Keratinocyte (primary cell): ENCODE measurements at regions not wholly inside any gene's neighbourhood (a gene's known extent, or its start where the extent isn't known, plus 50 kb on each side); places are given as distances from the start of the nearest gene placed in this dataset.

Source experiments
- DNase-seq: peaks from one replicate; pipeline ENCODE4 v3.0.0-alpha.2; 2011; ENCODE audit warnings: low read depth, missing footprints, low spot score
- FAIRE-seq: peaks from 2 replicates; lab custom pipeline; 2011; peaks lifted over from hg19 to GRCh38; lab: Jason Lieb, UNC
- H2AFZ ChIP-seq: 2 replicates; pipeline ENCODE4 v1.6.0; 2012; ENCODE audit warnings: low read length, control low read depth, inconsistent platforms; ENCODE audit not compliant: control insufficient read depth
- H3K27ac ChIP-seq: 2 replicates; pipeline ENCODE4 v1.5.1; 2011; ENCODE audit warnings: low read length; ENCODE audit not compliant: control insufficient read depth, insufficient read depth
- H3K27me3 ChIP-seq: 3 replicates; pipeline ENCODE4 v1.6.0; 2011; ENCODE audit warnings: low read length; ENCODE audit not compliant: control insufficient read depth, insufficient read depth; ENCODE audit errors: extremely low read depth
- H3K36me3 ChIP-seq, 2 experiments: 2 replicates in 1 of 2; 3 replicates in 1 of 2; pipeline ENCODE4 v1.5.1; 2011; ENCODE audit warnings: low read length in 2 of 2, mild to moderate bottlenecking in 1 of 2; ENCODE audit not compliant: control insufficient read depth in 2 of 2, insufficient read depth in 2 of 2; ENCODE audit errors: extremely low read depth in 1 of 2
- H3K4me1 ChIP-seq: 3 replicates; pipeline ENCODE4 v1.5.1; 2011; ENCODE audit warnings: low read length; ENCODE audit not compliant: control insufficient read depth, insufficient read depth; ENCODE audit errors: extremely low read depth
- H3K4me2 ChIP-seq: 3 replicates; pipeline ENCODE4 v1.6.0; 2011; ENCODE audit warnings: low read depth, low read length; ENCODE audit not compliant: control insufficient read depth, insufficient read depth; ENCODE audit errors: extremely low read depth
- H3K4me3 ChIP-seq, 3 experiments: fragments of 200-600 bp in 1 of 3; sonication (generic) in 1 of 3; 2 replicates in 2 of 3; 3 replicates in 1 of 3; pipeline ENCODE4 v1.5.1; 2011 to 2016; ENCODE audit warnings: low read length in 3 of 3, mild to moderate bottlenecking in 3 of 3, control low read depth in 2 of 3, inconsistent platforms in 1 of 3, low read depth in 1 of 3, mixed read lengths in 1 of 3, mixed run types in 1 of 3, moderate library complexity in 1 of 3; ENCODE audit not compliant: control insufficient read depth in 2 of 3, insufficient read depth in 2 of 3; ENCODE audit errors: extremely low read depth in 1 of 3
- H3K79me2 ChIP-seq: 2 replicates; pipeline ENCODE4 v1.6.0; 2012; ENCODE audit warnings: low read length; ENCODE audit not compliant: control insufficient read depth, insufficient read depth
- H3K9ac ChIP-seq: 3 replicates; pipeline ENCODE4 v1.6.0; 2011; ENCODE audit warnings: low read length; ENCODE audit not compliant: control insufficient read depth, insufficient read depth; ENCODE audit errors: extremely low read depth
- H3K9me1 ChIP-seq: 3 replicates; pipeline ENCODE4 v1.6.0; 2011; ENCODE audit warnings: low read length; ENCODE audit not compliant: control insufficient read depth, insufficient read depth; ENCODE audit errors: extremely low read depth
- H3K9me3 ChIP-seq: 2 replicates; pipeline ENCODE4 v1.5.1; 2012; ENCODE audit warnings: low read depth, low read length; ENCODE audit not compliant: control insufficient read depth
- H4K20me1 ChIP-seq: 3 replicates; pipeline ENCODE4 v1.6.0; 2011; ENCODE audit warnings: low read length; ENCODE audit not compliant: control insufficient read depth, insufficient read depth; ENCODE audit errors: extremely low read depth
- CTCF ChIP-seq, 3 experiments: IDR thresholded peaks in 1 of 3; conservative IDR thresholded peaks in 1 of 3; optimal IDR thresholded peaks in 1 of 3; 2 replicates in 2 of 3; 3 replicates in 1 of 3; pipeline versions ENCODE3 to v1.5.1; 2011; ENCODE audit warnings: low read length in 3 of 3, mild to moderate bottlenecking in 3 of 3, moderate library complexity in 2 of 3, control low read depth in 1 of 3, inconsistent platforms in 1 of 3; ENCODE audit not compliant: insufficient read depth in 2 of 3; ENCODE audit errors: extremely low read depth in 1 of 3
- EZH2 ChIP-seq: IDR thresholded peaks from one replicate; pipeline ENCODE4 v1.6.1; 2012; ENCODE audit warnings: inconsistent platforms, mild to moderate bottlenecking, low read length, moderate library complexity
- dilution Hi-C: fragments of 300-500 bp; cut with MboI; formaldehyde crosslinking; loops from one replicate; pipeline ENCODE4 v1.7.0; 2020; ENCODE audit warnings: low sequenced_read_pairs; ENCODE audit not compliant: extremely low pct_ligation_motif_present
- small RNA-seq, 3 experiments: library from RNA; depleted of rRNA; stranded (forward); fragments of <200 nt; gene quantifications; one replicate each; pipeline ENCODE3, GENCODE V24; 2012; ENCODE audit warnings: low read depth in 3 of 3, low replicate concordance in 1 of 3; ENCODE audit not compliant: insufficient read length in 3 of 3

DNA sequence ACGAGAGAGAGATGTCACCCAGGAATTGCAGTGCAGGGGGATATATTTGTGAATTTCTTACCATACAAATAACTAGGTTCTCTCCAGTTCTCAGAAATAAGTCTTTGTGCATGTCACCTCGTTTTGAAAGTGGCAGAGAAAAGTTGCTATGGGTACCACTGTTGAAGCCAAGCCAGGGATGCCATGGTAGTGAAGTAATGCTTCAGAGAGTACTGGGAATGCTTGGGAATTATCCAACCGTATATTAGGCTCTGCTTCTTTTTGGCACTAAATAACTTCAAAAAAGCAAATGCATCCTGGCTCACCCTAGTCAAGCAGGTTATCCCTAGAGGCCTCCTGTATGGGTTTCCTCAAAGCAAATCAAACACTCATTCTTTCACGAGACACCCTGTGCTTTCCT, 50.7 kb upstream of the DDX18 start:
- Histone ChIP-seq H3K4me2 (no peak overlapping the region), H3K9me1 (no peaks in the 10 kb centered on the region), H3K79me2 (no peaks in the 10 kb centered on the region), H3K36me3 (no peaks in the 10 kb centered on the region), H3K27ac (no peak overlapping the region), H2AFZ (no peak overlapping the region), H3K9ac (no peak overlapping the region), H3K4me3 (no peak overlapping the region), H3K4me1 (no peaks in the 10 kb centered on the region), H4K20me1 (no peaks in the 10 kb centered on the region), H3K27me3 (no peaks in the 10 kb centered on the region), H3K9me3 (no peaks in the 10 kb centered on the region)
- TF ChIP-seq CTCF (optimal IDR thresholded peaks at IDR 0.05 in 1 of 3, IDR thresholded peaks at IDR 0.05 in 1 of 3, conservative IDR thresholded peaks at IDR 0.05 in 1 of 3; ENCODE audit: extremely low read depth in 1 of 3, insufficient read depth in 2 of 3, low read length in 3 of 3) = no peak
- no peak for TF ChIP-seq EZH2
- dilution Hi-C loops = no loop called here
- FAIRE-seq (no peak), DNase-seq (no peak)

Small RNAs in the stretch of these regions (small RNA-seq; reads per million reads assigned to genes)
- gene AC104408.1 (0 reads per million in 3 experiments), gene RNU7-190P (0 reads per million in 3 experiments)
